Embryonic facial prominence (tissue), 1 donor: ENCODE measurements at regions not wholly inside any gene's neighbourhood (a gene's known extent, or its start where the extent isn't known, plus 50 kb on each side); places are given as distances from the start of the nearest gene placed in this dataset.

Experiments used
- DNase-seq: peaks from one replicate; pipeline ENCODE4 v3.0.0-alpha.2; 2016; ENCODE audit errors: extremely low spot score

DNA sequence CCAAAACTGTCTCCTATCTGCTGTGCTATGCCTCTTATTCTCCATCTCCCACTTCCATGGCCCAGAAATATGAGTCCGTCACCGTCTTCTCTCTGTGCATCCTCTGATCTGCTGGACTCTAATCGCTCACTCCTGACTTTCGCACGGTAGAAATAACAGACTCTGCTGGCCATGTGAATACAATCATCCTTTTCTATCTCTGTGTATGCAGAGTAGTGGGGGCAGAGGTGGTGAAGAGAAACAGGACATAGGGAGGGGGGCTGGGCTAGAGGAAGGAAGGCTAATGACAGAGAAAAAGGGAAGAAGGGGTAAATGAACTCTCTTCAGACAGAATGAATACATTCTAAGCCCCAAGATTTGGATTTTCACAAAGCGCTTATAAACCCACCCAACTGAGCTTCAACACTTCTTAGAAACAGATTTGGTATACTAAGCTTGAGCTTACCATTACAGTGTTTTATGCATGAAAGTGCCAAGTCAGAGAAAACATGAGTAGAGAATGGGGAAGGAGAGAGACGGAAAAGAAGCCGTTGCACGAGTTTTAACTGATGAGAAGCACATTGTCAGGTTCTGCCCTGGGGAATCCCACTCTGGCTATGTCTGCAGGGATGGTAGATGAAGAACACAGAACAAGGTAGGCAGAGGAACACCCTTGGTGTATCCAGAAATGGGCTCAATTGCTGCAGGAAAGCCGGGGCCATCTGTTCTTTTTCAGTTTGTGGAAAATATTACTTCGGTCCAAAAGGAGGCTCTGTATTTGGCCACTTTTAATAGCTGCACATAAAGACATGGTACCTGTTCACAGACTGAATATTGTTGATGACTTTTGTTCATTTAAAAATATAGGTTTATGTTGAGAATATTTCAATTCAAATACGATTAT lies 324.7 kb downstream of the ETS1 start:
- no peak for DNase-seq

DNA sequence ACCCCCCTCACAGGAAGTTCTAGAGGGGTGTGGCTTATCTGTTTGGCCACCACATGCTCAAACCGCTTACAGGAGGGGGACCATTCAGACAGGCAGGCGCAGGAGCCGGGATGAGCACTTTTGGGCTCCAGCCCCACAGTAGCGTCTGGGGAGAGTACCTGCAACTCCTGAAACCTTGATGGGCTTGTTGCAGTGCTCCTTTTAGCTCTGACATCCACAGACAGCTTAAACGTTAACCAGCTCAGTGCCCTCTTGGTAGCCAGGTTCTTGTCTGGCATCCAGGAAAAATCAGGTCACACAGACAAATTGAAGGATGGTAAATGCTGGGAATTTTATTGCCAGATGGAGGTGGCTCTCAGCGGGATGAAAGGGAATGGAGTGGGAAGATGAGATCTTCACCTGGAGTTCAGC lies 326.3 kb downstream of the ETS1 start:
- no peak for DNase-seq

- DNase-seq: no peak
These were observed 327.0 kb downstream of the ETS1 start for GRCh38 chr11:128260398-128260797.

GRCh38 chr11:128259816-128260215 lies 327.5 kb downstream of the ETS1 start:
- DNase-seq: no peak

DNA sequence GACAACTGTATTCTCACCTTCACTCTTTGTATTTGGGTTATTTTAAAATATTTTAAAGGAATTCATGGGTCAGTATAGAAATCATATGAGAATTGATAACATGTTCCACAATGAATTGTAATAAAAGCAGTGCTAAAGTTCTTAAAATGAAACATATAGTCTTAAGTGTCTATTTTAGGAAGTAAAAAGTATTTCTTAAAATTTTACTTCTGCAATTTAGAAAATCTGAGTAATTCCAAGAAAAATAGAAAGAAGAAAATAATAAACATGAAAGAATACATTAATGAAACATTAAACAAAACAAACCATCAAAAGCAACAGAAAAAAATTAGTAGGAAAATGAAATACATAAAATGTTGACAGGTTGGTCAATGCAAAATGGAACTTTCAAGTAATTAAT lies 332.4 kb downstream of the ETS1 start:
- no peak for DNase-seq

DNA sequence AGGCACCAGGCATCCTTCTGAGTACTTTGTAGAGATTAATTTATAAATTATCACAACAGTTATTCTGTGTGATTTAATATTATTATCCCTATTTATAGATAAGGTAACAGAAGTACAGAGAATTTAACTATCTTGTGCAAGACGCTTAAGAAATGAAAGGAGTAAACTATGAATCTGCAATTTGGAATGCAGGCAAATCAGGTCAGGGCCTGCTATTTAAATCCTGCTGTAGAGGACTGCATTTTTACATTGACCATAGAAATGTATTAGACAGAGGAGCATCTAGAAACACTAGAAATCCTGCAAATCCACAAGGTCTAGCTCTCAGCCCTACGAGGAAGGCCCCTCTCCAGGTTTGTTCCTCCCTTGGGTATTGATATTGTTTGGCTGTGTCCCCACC lies 336.2 kb downstream of the ETS1 start:
- DNase-seq: no peak

GRCh38 chr11:128250482-128250881 lies 336.9 kb downstream of the ETS1 start:
- no peak for DNase-seq

DNA sequence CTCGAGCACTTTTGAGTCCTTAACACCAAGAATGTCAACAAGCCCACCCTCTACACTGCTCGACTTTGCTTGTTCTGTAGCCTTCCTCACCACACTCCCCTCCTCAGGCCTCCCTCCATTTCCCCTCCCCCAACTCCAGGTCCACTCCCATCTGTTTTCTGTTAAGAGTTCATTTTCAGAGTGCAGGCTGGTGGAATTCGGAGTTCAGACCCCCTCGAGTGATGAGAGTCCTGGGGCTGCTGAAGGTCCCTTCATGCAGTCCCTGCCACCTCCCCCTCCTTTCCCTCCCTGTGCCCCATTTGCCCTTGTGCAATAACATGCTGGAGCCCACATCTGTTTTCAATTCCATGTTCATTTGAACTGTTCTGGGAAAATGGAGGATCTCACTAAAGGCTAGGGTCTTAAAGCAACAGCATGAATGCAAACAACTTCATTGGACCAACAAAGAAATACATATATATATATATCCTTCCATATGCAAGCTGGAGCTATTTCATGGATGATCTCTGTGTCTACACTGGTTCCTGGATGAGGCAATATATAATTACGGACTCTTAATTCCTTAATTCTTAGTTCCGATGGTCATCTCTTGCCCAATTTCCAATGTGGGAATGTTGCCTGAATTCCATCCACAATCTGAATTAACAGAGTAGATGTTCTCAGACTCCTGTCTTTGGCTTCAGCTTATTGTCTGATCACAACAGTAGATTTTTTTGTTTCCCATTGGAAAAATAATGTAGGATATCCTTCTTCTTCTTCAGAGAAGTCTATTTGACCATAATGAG lies 340.4 kb downstream of the ETS1 start:
- peak; percentile 33 for DNase-seq

GRCh38 chr11:128246364-128246801 lies 341.0 kb downstream of the ETS1 start:
- no peak for DNase-seq

DNA sequence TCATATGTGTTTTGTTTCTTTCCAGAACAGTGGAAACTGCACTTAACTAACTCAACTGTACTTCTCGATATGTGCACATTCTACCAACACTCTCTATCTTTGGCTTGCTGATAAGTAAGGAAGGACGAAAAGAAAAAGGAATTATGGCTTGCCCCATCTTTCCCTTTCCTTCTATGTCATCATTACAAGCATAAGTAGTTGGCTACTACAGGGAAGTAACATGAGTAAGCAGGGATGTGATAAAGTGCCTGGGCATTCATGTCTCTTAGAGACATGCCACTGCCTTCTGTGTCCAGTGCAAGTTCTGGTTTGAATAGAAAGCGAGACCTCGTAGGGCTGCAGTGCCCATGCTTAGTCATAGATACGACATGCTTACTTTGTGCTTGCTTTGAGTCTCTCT lies 342.5 kb downstream of the ETS1 start:
- no peak for DNase-seq

GRCh38 chr11:128242451-128242850 lies 344.9 kb downstream of the ETS1 start:
- DNase-seq: no peak

GRCh38 chr11:128240546-128240945 lies 346.8 kb downstream of the ETS1 start:
- DNase-seq: no peak

GRCh38 chr11:128239306-128239705 lies 348.1 kb downstream of the ETS1 start:
- DNase-seq: no peak

GRCh38 chr11:128238521-128239265 lies 348.7 kb downstream of the ETS1 start:
- DNase-seq: no peak

DNA sequence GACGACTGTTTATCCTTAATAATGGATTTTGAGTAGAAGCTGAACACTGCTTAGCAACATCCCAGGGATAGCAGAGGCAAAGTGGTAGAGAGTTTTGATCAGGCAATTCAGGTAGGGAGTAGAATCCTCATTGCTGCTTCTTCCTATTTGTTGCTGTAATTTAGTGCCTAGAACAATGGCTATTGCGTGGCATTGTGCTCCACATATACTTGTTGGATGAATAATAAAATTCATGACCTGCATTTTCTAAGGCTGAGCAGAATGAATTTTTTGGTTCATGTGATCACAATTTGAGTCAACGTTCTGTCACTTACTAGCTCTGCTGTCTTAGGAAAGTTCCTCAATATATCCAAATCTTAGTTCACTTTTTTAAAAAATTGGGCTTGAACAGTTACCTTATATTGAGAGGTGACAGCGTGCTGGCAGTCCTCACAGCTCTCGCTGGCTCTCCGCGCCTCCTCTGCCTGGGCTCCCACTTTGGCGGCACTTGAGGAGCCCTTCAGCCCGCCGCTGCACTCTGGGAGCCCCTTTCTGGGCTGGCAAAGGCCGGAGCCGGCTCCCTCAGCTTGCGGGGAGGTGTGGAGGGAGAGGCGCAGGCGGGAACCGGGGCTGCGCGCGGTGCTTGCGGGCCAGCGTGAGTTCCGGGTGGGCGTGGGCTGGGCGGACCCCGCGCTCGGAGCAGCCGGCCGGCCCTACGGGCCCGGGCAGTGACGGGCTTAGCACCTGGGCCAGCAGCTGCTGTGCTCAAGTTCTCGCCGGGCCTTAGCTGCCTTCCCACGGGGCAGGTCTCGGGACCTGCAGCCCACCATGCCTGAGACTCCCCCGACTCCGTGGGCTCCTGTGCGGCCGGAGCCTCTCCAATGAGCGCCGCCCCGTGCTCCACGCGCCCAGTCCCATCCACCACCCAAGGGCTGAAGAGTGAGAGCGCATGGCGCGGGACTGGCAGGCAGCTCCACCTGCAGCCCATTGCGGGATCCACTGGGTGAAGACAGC lies 350.6 kb downstream of the ETS1 start:
- DNase-seq: no peak

GRCh38 chr11:128235958-128236357 lies 351.4 kb downstream of the ETS1 start:
- no peak for DNase-seq

DNA sequence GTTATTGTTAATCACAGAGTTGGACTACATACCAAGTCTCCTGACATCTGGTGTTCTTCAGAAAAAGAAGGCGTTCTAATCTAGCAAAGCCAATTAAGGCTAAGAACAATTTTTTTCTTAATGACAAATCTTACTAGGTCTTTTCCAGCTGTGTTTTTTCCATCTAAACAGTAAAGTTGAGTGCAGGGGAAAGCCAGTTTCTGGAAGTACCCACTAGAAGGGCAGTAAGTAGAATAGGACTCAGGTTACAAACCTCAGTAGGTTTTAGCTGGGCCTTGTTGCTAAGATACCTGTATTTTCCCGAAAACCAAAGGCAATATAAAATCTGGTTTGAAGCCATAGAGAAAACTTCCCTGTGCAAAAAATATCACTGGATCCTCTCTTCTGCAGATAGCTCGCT lies 351.9 kb downstream of the ETS1 start:
- peak; percentile 10 for DNase-seq

DNA sequence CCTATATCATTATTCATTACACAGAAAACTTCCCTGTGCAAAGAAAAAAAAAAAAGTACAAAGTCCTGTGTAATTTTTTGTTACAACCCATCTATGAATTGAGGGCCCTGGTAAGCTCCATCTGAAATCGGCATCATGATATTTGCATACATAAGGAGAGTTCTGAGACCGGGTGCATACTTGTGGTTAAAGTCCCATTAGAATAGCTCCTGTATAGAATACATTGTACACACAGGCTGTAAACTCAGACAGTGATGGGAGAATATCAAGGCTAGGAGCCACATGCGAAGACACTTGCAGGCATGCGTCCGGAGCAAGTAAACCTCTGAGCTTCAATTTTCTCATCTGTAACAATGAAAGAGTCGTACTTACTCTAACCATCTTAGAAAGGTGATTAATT lies 353.2 kb downstream of the ETS1 start:
- DNase-seq: no peak

DNA sequence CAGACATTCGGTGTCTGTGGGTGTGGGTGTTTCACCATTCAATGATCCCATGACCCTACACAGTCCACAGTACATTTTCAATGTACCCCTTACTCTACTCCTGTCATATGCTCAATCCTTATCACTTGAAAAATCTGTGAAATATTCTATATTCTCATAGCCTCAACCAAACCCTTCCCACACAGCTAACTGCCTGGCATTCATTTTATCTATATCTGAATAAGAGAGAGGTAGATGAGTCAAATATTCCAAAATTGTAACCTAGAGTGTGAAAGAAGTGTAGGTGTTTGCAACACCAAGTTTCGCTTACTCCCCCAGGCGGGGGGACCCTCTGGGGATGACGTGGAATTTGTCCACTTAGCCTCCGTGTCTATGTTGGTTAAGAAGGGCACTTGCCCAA lies 354.8 kb downstream of the ETS1 start:
- DNase-seq: no peak

DNA sequence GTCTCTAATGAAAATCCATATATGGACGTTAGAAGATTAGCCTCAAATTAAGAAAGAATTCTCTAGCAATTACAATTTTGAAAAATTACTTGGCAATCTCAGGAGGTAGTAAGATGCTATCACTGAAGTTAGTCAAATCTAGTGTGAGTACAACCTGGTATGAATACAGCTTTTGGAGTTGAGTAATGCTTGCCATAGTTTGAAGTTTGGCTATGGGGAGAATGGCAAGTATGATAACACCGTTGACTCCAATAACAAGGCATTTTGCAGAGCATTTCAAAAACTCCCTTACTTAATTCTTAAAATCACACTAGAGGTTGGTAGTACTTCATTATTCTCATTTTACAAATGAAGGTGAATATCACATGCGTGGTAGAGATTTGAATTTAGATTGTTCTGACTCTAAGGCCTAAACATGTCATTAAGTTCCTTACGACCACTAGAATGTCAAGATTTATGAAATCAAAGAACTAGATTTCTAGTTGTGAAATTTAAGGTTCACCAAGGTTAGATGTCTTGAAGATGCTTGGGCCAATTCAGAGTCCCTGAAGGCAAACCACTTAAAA lies 355.4 kb downstream of the ETS1 start:
- DNase-seq: no peak

DNA sequence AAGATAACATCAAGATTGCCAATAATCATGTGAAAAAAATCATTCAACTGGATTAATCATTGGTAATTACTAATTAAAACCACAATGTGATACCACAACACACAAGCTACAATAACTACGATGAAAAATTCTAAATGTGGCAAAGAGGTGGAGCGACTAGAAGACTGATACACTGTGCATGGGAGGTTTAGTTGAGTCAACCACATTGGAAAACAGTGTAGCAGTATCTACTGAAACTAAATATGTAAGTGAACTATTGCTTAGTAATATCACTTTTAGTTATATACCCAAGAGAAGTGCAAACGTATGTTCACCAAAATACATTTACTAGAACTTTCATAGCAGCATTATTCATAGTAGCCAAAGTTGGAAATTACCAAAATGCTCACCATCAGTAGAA lies 359.9 kb downstream of the ETS1 start:
- no peak for DNase-seq
